WTC11 (cell line): ENCODE measurements at regions not wholly inside any gene's neighbourhood (a gene's known extent, or its start where the extent isn't known, plus 50 kb on each side); places are given as distances from the start of the nearest gene placed in this dataset.

Experiments used
- ATAC-seq: fragments of 200-7000 bp; cut with Tn5 transposase; 2 replicates; pipeline ENCODE4 v1.10.0; 2021; ENCODE audit warnings: mild to moderate bottlenecking, moderate library complexity
- CTCF ChIA-PET: fragments of 300-600 bp; sonication (Branson Sonifier 250); formaldehyde crosslinking; loops from one replicate; lab custom pipeline; 2021; ENCODE audit warnings: antibody characterized with exemption; lab: Charles Lee
- POLR2A ChIA-PET: fragments of 350-600 bp; sonication (Branson Sonifier 250); formaldehyde crosslinking; loops from one replicate; lab custom pipeline; 2021; ENCODE audit warnings: antibody characterized with exemption; lab: Charles Lee
- DNase-seq: peaks from one replicate; pipeline ENCODE4 v3.0.0; 2021; ENCODE audit warnings: low spot score
- H3K27ac Mint-ChIP-seq: 2 replicates; pipeline ENCODE4 v1.8.0; 2021; ENCODE audit warnings: mixed read lengths
- H3K27me3 Mint-ChIP-seq: 2 replicates; pipeline ENCODE4 v1.8.0; 2021; ENCODE audit warnings: low read depth, mild to moderate bottlenecking, moderate library complexity, mixed read lengths
- H3K36me3 Mint-ChIP-seq: 2 replicates; pipeline ENCODE4 v1.8.0; 2021; ENCODE audit warnings: mixed read lengths
- H3K4me1 Mint-ChIP-seq: 2 replicates; pipeline ENCODE4 v1.8.0; 2022; ENCODE audit warnings: mixed read lengths
- H3K4me3 Mint-ChIP-seq: 2 replicates; pipeline ENCODE4 v1.8.0; 2021; ENCODE audit warnings: mild to moderate bottlenecking, moderate library complexity, mixed read lengths
- H3K9me3 Mint-ChIP-seq: 2 replicates; pipeline ENCODE4 v1.8.0; 2021; ENCODE audit warnings: mixed read lengths
- CBFB ChIP-seq: sonication (generic); formaldehyde crosslinking; IDR thresholded peaks from 2 replicates; pipeline ENCODE4 v1.8.1; 2022; ENCODE audit warnings: mild to moderate bottlenecking, low read depth, missing genetic modification reagents
- FOXJ3 ChIP-seq: sonication (generic); formaldehyde crosslinking; IDR thresholded peaks from 2 replicates; pipeline ENCODE4 v1.9.0; 2021; ENCODE audit warnings: missing genetic modification reagents, mild to moderate bottlenecking, borderline replicate concordance
- FOXK1 ChIP-seq: sonication (generic); formaldehyde crosslinking; IDR thresholded peaks from 2 replicates; pipeline ENCODE4 v1.8.0; 2022; ENCODE audit warnings: mild to moderate bottlenecking, moderate library complexity, missing genetic modification reagents
- IRF2 ChIP-seq: sonication (generic); formaldehyde crosslinking; IDR thresholded peaks from 2 replicates; pipeline ENCODE4 v1.8.0; 2022; ENCODE audit warnings: low read depth, missing genetic modification reagents, borderline replicate concordance
- MYBL2 ChIP-seq: sonication (generic); formaldehyde crosslinking; IDR thresholded peaks from 2 replicates; pipeline ENCODE4 v1.8.1; 2023; ENCODE audit warnings: mild to moderate bottlenecking, moderate library complexity, missing genetic modification reagents
- NR2C2 ChIP-seq: sonication (generic); formaldehyde crosslinking; IDR thresholded peaks from 2 replicates; pipeline ENCODE4 v1.8.0; 2022; ENCODE audit warnings: mild to moderate bottlenecking, missing genetic modification reagents
- SOX15 ChIP-seq: fragments of 250-450 bp; sonication (Bioruptor Pico); IDR thresholded peaks from 2 replicates; pipeline ENCODE4 v1.9.0; 2021; ENCODE audit warnings: mild to moderate bottlenecking
- SP1 ChIP-seq: sonication (generic); formaldehyde crosslinking; conservative IDR thresholded peaks from 2 replicates; pipeline ENCODE4 v1.8.1; 2022; ENCODE audit warnings: missing genetic modification reagents
- TEAD4 ChIP-seq: sonication (generic); formaldehyde crosslinking; IDR thresholded peaks from 2 replicates; pipeline ENCODE4 v1.8.0; 2022; ENCODE audit warnings: mild to moderate bottlenecking, missing genetic modification reagents
- ZMAT4 ChIP-seq: fragments of 250-450 bp; sonication (Bioruptor Pico); IDR thresholded peaks from 2 replicates; pipeline ENCODE4 v1.9.0; 2021; ENCODE audit warnings: mild to moderate bottlenecking
- ZNF121 ChIP-seq: sonication (generic); formaldehyde crosslinking; IDR thresholded peaks from 2 replicates; pipeline ENCODE4 v1.8.0; 2023; ENCODE audit warnings: missing genetic modification reagents
- ZNF219 ChIP-seq: sonication (generic); formaldehyde crosslinking; IDR thresholded peaks from 2 replicates; pipeline ENCODE4 v1.8.0; 2023; ENCODE audit warnings: missing genetic modification reagents, mild to moderate bottlenecking, borderline replicate concordance
- ZNF232 ChIP-seq: sonication (generic); formaldehyde crosslinking; IDR thresholded peaks from 2 replicates; pipeline ENCODE4 v1.8.0; 2022; ENCODE audit warnings: mild to moderate bottlenecking, missing genetic modification reagents
- ZNF263 ChIP-seq: sonication (generic); formaldehyde crosslinking; IDR thresholded peaks from 2 replicates; pipeline ENCODE4 v1.8.1; 2022; ENCODE audit warnings: low read depth, mild to moderate bottlenecking, moderate library complexity, missing genetic modification reagents
- ZNF423 ChIP-seq: fragments of 250-450 bp; sonication (Bioruptor Pico); IDR thresholded peaks from 2 replicates; pipeline ENCODE4 v2.1.2; 2022; ENCODE audit warnings: mild to moderate bottlenecking, moderate library complexity
- ZNF425 ChIP-seq: fragments of 250-450 bp; sonication (Bioruptor Pico); conservative IDR thresholded peaks from 2 replicates; pipeline ENCODE4 v1.9.0; 2021; ENCODE audit warnings: mild to moderate bottlenecking
- ZNF671 ChIP-seq: fragments of 250-450 bp; sonication (Bioruptor Pico); IDR thresholded peaks from 2 replicates; pipeline ENCODE4 v1.8.0; 2021; ENCODE audit warnings: mild to moderate bottlenecking
- TF ChIP-seq, protein P1 (sequence below): sonication (generic); formaldehyde crosslinking; conservative IDR thresholded peaks from 2 replicates; pipeline ENCODE4 v1.8.1; 2023; ENCODE audit warnings: mild to moderate bottlenecking, low read depth, missing genetic modification reagents, moderate library complexity

GRCh38 chr2:216923706-216924105, 63.8 kb upstream of the TNP1 start (continued):
- TF ChIP-seq FOXJ3 (CRISPR knock-in tag) (no peak), NR2C2 (CRISPR knock-in tag) (no peak), SOX15 (CRISPR knock-in tag) (no peak)

- H3K27me3 Mint-ChIP-seq, result no peaks in the 10 kb centered on the region
- no peak for TF ChIP-seq ZMAT4
- no peak for TF ChIP-seq ZNF425
- no peak for TF ChIP-seq ZNF671 (CRISPR knock-in tag)
- TF ChIP-seq CBFB (CRISPR knock-in tag), result no peak
- no peak for TF ChIP-seq IRF2
- no peak for TF ChIP-seq ZNF121 (CRISPR knock-in tag)
- TF ChIP-seq ZNF423 (CRISPR knock-in tag), result no peak
- TF ChIP-seq SOX15 (CRISPR knock-in tag), result no peak
- no peak overlapping the region for H3K27ac Mint-ChIP-seq
- CTCF ChIA-PET, result no interaction called here
- DNase-seq (no peak), ATAC-seq (no peak)
- no peak overlapping the region for H3K4me3 Mint-ChIP-seq
- no peaks in the 10 kb centered on the region for H3K36me3 Mint-ChIP-seq
- H3K4me1 Mint-ChIP-seq, result peaks cover 36% of the 10 kb centered on the region
- H3K9me3 Mint-ChIP-seq, result peaks cover 3% of the 10 kb centered on the region; the same call in 1 of the 2 replicates
- POLR2A ChIA-PET, result no interaction called here
Measured at GRCh38 chr2:216922175-216922780, 62.4 kb upstream of the TNP1 start.

DNA sequence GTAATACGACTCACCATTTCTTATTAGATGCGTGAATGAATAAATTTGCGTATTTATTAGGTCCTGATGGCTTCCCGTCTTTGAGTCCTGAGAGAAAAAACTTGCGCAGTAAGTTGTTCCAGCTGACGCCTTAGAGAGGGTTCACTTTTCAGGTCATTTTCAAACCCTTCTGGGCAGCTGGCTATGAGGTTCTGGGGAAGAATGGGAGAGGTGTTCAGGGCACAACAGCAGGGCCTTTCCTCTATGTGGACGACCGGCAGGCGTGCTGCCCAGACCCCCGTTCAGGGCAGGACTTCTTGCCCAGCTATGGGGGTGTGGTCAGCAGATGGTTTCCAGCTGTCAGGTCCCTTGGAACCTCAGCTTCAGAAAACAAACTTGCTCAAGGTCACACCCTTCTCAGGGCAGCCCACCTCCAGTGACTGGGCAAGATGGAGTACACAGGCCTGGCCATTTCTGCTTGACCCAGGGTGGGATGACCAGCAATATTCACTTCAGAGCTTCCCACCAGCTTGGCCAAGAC, 61.1 kb upstream of the TNP1 start:
- Mint-ChIP-seq H3K9me3 (peaks cover 3% of the 10 kb centered on the region; the same call in 1 of the 2 replicates), H3K36me3 (no peaks in the 10 kb centered on the region), H3K27ac (no peak overlapping the region), H3K4me1 (peaks cover 30% of the 10 kb centered on the region), H3K27me3 (no peaks in the 10 kb centered on the region), H3K4me3 (no peak overlapping the region)
- ChIA-PET CTCF (no interaction called here), POLR2A (no interaction called here)
- ATAC-seq (no peak), DNase-seq (no peak)
- TF ChIP-seq SP1 (no peak), ZNF232 (CRISPR knock-in tag) (no peak)
- TF ChIP-seq, protein P1, sequence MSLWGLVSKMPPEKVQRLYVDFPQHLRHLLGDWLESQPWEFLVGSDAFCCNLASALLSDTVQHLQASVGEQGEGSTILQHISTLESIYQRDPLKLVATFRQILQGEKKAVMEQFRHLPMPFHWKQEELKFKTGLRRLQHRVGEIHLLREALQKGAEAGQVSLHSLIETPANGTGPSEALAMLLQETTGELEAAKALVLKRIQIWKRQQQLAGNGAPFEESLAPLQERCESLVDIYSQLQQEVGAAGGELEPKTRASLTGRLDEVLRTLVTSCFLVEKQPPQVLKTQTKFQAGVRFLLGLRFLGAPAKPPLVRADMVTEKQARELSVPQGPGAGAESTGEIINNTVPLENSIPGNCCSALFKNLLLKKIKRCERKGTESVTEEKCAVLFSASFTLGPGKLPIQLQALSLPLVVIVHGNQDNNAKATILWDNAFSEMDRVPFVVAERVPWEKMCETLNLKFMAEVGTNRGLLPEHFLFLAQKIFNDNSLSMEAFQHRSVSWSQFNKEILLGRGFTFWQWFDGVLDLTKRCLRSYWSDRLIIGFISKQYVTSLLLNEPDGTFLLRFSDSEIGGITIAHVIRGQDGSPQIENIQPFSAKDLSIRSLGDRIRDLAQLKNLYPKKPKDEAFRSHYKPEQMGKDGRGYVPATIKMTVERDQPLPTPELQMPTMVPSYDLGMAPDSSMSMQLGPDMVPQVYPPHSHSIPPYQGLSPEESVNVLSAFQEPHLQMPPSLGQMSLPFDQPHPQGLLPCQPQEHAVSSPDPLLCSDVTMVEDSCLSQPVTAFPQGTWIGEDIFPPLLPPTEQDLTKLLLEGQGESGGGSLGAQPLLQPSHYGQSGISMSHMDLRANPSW, result no peak

- CTCF ChIA-PET, result no interaction called here
- TF ChIP-seq ZNF263 (CRISPR knock-in tag) (no peak), TEAD4 (CRISPR knock-in tag) (no peak), ZNF219 (no peak), MYBL2 (CRISPR knock-in tag) (no peak), FOXK1 (CRISPR knock-in tag) (no peak)
- H3K27me3 Mint-ChIP-seq, result no peaks in the 10 kb centered on the region
- no peaks in the 10 kb centered on the region for H3K36me3 Mint-ChIP-seq
- peaks cover 24% of the 10 kb centered on the region for H3K4me1 Mint-ChIP-seq
- no peak overlapping the region for H3K4me3 Mint-ChIP-seq
- H3K27ac Mint-ChIP-seq, result no peak overlapping the region
- DNase-seq (no peak), ATAC-seq (no peak)
- POLR2A ChIA-PET, result no interaction called here
- H3K9me3 Mint-ChIP-seq, result peaks cover 3% of the 10 kb centered on the region; the same call in 1 of the 2 replicates
Measured at GRCh38 chr2:216920143-216920876, 60.4 kb upstream of the TNP1 start.
